Heart left ventricle (tissue), 16 donors: ENCODE measurements at regions not wholly inside any gene's neighbourhood (a gene's known extent, or its start where the extent isn't known, plus 50 kb on each side); places are given as distances from the start of the nearest gene placed in this dataset.

Experiments
- ATAC-seq, 4 donors: fragments of 200-7000 bp; cut with Tn5 transposase; one replicate each; pipeline ENCODE4 v1.9.1; 2020 to 2022; ENCODE audit warnings: moderate library complexity in 4 of 4, mild to moderate bottlenecking in 3 of 4, moderate number of reproducible peaks in 1 of 4
- DNase-seq, 5 donors: peaks; one replicate each; pipeline ENCODE4 v3.0.0-alpha.2; 2020
- H3K27ac ChIP-seq, 12 donors: fragments of 200-600 bp; sonication (generic) in 4 of 12; one replicate each; pipeline versions ENCODE4 v1.5.0 to v1.8.0; 2016 to 2022; ENCODE audit warnings: mild to moderate bottlenecking in 2 of 12
- H3K27me3 ChIP-seq, 9 donors: fragments of 200-600 bp; sonication (generic) in 2 of 9; one replicate each; pipeline versions ENCODE4 v1.5.1 to v1.8.0; 2016 to 2022; ENCODE audit warnings: mild to moderate bottlenecking in 3 of 9
- H3K36me3 ChIP-seq, 9 donors: fragments of 200-600 bp; sonication (generic) in 2 of 9; one replicate each; pipeline versions ENCODE4 v1.5.0 to v1.8.0; 2018 to 2022; ENCODE audit warnings: mild to moderate bottlenecking in 2 of 9
- H3K4me1 ChIP-seq, 12 donors: fragments of 200-600 bp; sonication (generic) in 4 of 12; one replicate each; pipeline versions ENCODE4 v1.5.0 to v1.8.0; 2016 to 2022; ENCODE audit warnings: mild to moderate bottlenecking in 3 of 12
- H3K4me3 ChIP-seq, 12 donors: fragments of 200-600 bp; sonication (generic) in 4 of 12; one replicate each; pipeline versions ENCODE4 v1.5.0 to v1.8.0; 2017 to 2022; ENCODE audit warnings: mild to moderate bottlenecking in 9 of 12, moderate library complexity in 4 of 12
- H3K9me3 ChIP-seq, 12 donors: fragments of 200-600 bp; sonication (generic) in 4 of 12; one replicate each; pipeline versions ENCODE4 v1.5.0 to v1.8.0; 2016 to 2022; ENCODE audit warnings: mild to moderate bottlenecking in 1 of 12
- POLR2A ChIP-seq, 2 donors: fragments of 450-650 bp; IDR thresholded peaks; one replicate each; pipeline ENCODE4 v1.6.1; 2017; ENCODE audit warnings: antibody characterized with exemption in 2 of 2, mild to moderate bottlenecking in 2 of 2, moderate library complexity in 2 of 2
- WGBS, 4 donors: extraction: QIAGEN DNeasy Blood & Tissue Kit in 2 of 4; methylation state at CpG; one replicate each; pipeline versions ENCODE4 v1.1.5 to v1.1.7; 2013 to 2018; 5-methylcytosine and 5-hydroxymethylcytosine counted together
- intact Hi-C, 10 donors: fragments of 100-400 bp; cut with DNase I; formaldehyde crosslinking; loops; one replicate each; pipeline versions ENCODE4 v1.11.1 to v1.14.2; 2022
- TF ChIP-seq, protein P1 (sequence below), 12 donors: fragments of 200-600 bp; sonication (generic) in 4 of 12; IDR thresholded peaks; one replicate each; pipeline versions ENCODE4 v1.5.0 to v1.8.0; 2018 to 2022; ENCODE audit warnings: antibody characterized with exemption in 12 of 12, mild to moderate bottlenecking in 5 of 12
- donor health status: ischemic (EF 13 %, LVEDD 7.1; RV severe dilation, severe dysfunction).
- donor health status: healthy with polysubstance abuse.
- donor health status: DM: no; HTN: yes; CAD: no.
- donor health status: DM: no; HTN: no; CAD: no.
- donor health status: ischemic (EF 25% LVEDD 6.9; RV normal size, moderate dysfunction).
- donor health status: ischemic (EF 25% LVEDD 5.7; RV mildly dilated, moderate dysfunction).
- donor health status: healthy.
- donor health status: DM: yes; HTN: yes; CAD: no.
- donor health status: ischemic (EF 35%, LVEDD 5.7; RV mildly dilated, moderate dysfunction).
- donor health status: nonischemic (EF 11% LVEDD 7.7; RV severe dilation, severe dysfunction).
- donor health status: DM: yes; HTN: yes; CAD: no.
- donor health status: PGD.
- donor health status: ischemic (EF 29% LVEDD 5.4; RV normal size, mild dysfunction).
- donor health status: nonischemic (EF 23%, LVEDD 6.1; RV moderate dilation, normal function).

DNA sequence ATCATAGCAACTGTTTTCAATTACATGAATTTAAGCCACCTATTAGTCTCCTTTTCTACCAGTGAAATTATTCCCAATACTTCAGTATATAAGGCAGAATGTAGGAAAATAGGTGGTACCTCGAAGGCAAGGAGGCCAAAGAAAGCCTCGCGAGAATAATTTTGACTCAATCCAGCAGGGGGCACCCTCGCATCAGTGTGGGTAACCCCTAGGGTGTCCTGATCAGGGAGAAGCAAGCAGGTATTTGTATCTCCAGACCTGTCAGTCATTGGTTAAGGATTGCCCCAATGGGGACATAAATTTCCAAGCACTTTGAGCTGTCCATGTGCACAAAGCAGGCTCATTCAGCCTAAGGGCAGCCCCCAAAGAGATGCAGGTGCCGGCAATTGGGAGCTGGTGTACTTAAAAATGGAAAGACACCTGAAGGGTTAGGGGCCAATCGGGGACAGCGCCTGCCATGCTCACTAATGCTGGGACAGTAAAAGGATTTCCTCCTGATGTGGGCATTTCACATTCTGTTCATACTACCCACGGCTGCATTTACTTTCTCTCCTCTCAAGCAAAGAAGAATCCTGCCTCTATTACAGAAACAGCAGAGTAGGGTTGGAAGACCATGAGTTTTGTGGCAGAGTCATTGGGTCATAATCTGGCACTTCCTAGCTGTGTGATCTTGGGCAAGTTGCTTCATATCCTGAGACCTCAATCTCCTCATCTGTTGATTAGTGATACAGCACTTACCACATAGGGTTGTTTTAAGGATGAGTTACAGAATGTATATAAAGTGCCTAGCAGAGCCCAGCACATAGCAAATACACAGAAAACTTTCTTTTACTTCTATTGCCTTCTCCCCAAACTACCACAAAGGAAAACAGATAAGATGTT lies 136.1 kb downstream of the ICOS start:
- Histone ChIP-seq H3K4me1 (no peaks in the 10 kb centered on the region), H3K27me3 (peaks cover 0 to 6% (median 0%) of the 10 kb centered on the region in 9 donors), H3K4me3 (no peak overlapping the region), H3K9me3 (no peaks in the 10 kb centered on the region), H3K27ac (no peak overlapping the region), H3K36me3 (no peaks in the 10 kb centered on the region)
- ATAC-seq, result no peak
- intact Hi-C loops, result no loop called here
- DNase-seq, result no peak
- TF ChIP-seq, protein P1, sequence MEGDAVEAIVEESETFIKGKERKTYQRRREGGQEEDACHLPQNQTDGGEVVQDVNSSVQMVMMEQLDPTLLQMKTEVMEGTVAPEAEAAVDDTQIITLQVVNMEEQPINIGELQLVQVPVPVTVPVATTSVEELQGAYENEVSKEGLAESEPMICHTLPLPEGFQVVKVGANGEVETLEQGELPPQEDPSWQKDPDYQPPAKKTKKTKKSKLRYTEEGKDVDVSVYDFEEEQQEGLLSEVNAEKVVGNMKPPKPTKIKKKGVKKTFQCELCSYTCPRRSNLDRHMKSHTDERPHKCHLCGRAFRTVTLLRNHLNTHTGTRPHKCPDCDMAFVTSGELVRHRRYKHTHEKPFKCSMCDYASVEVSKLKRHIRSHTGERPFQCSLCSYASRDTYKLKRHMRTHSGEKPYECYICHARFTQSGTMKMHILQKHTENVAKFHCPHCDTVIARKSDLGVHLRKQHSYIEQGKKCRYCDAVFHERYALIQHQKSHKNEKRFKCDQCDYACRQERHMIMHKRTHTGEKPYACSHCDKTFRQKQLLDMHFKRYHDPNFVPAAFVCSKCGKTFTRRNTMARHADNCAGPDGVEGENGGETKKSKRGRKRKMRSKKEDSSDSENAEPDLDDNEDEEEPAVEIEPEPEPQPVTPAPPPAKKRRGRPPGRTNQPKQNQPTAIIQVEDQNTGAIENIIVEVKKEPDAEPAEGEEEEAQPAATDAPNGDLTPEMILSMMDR (IDR thresholded peaks at IDR 0.05), result peak in 9 of 12 donors; percentile 27 to 49 (median 40)
- TF ChIP-seq POLR2A (IDR thresholded peaks at IDR 0.05), result no peak
- 70 to 80% (median 72%) methylated on average over 8 of the region's 8 CpGs for WGBS, 4 donors

GRCh38 chr2:204074456-204074855 lies 137.9 kb downstream of the ICOS start:
- WGBS, 4 donors, result 81 to 93% (median 82%) methylated on average over 1 of the region's 1 CpG
- ATAC-seq, result no peak
- TF ChIP-seq, protein P1 (IDR thresholded peaks at IDR 0.05), result no peak
- no peak for TF ChIP-seq POLR2A (IDR thresholded peaks at IDR 0.05)
- DNase-seq, result no peak
- Histone ChIP-seq H3K4me1 (no peaks in the 10 kb centered on the region), H3K27me3 (peaks cover 0 to 6% (median 0%) of the 10 kb centered on the region in 9 donors), H3K27ac (no peak overlapping the region), H3K4me3 (no peak overlapping the region), H3K9me3 (no peaks in the 10 kb centered on the region), H3K36me3 (no peaks in the 10 kb centered on the region)
- intact Hi-C loops, result no loop called here

DNA sequence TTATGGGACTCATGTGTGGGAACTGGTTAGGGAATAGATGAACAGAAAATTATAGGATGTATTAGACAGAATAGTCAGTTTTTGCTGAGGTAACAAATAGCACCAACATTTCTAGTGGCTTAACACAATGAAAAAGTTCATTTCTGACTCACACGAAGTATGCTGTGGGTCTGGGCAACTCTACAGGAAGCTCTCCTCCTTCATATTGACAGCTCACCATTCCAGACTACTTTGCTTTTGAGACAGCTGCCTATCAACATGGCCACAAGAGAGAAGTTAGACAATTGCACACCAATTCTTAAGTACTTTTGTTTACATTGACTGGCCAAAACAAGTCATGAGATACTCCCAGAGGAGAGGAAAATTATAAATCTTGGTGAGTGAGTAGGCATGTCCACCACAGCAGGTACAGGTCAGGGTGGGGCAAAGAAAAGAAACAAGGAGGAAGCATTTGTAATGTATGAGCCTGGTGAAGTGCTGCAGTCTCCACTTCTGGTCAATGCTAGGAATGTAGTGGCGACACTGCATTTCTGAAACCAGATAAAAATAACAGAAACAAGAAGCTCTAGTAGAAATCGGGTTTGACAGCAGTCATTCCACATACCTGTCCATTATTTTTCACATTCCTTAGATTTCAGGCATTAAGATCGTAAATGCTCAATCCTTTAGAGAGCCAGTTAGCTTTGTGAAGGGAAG lies 141.6 kb downstream of the ICOS start:
- DNase-seq (no peak), ATAC-seq (no peak)
- TF ChIP-seq POLR2A (IDR thresholded peaks at IDR 0.05), result no peak
- TF ChIP-seq, protein P1 (IDR thresholded peaks at IDR 0.05), result no peak
- H3K36me3 ChIP-seq, result no peaks in the 10 kb centered on the region
- H3K27me3 ChIP-seq, result peaks cover 0 to 5% (median 0%) of the 10 kb centered on the region in 9 donors
- H3K9me3 ChIP-seq, result no peaks in the 10 kb centered on the region
- intact Hi-C loops, result no loop called here
- WGBS, 4 donors, result 56 to 77% (median 72%) methylated on average over 4 of the region's 4 CpGs
- H3K4me1 ChIP-seq, result no peaks in the 10 kb centered on the region
- no peak overlapping the region for H3K27ac ChIP-seq
- no peak overlapping the region for H3K4me3 ChIP-seq
